GM23248 (cell line): ENCODE measurements at regions not wholly inside any gene's neighbourhood (a gene's known extent, or its start where the extent isn't known, plus 50 kb on each side); places are given as distances from the start of the nearest gene placed in this dataset.

ENCODE experiments used
- DNase-seq: peaks from one replicate; pipeline ENCODE4 v3.0.0-alpha.2; 2015
- H2AFZ ChIP-seq: fragments of 200-600 bp; sonication (generic); 2 replicates; pipeline ENCODE4 v1.6.1; 2016; ENCODE audit warnings: antibody characterized with exemption
- H3F3A ChIP-seq: fragments of 200-600 bp; sonication (generic); 2 replicates; pipeline ENCODE4 v1.6.1; 2016; ENCODE audit warnings: mild to moderate bottlenecking, antibody characterized with exemption, mixed run types; ENCODE audit not compliant: insufficient read depth
- H3K27ac ChIP-seq: fragments of 200-600 bp; sonication (generic); 2 replicates; pipeline ENCODE4 v1.5.1; 2016; ENCODE audit warnings: mild to moderate bottlenecking
- H3K27me3 ChIP-seq: fragments of 200-600 bp; sonication (generic); replicated peaks from 2 replicates; pipeline ENCODE4 v1.6.1; 2016; ENCODE audit warnings: mild to moderate bottlenecking; ENCODE audit not compliant: insufficient read depth
- H3K36me3 ChIP-seq: fragments of 200-600 bp; sonication (generic); 2 replicates; pipeline ENCODE4 v1.6.1; 2016; ENCODE audit warnings: low read depth, mild to moderate bottlenecking
- H3K4me1 ChIP-seq: fragments of 200-600 bp; sonication (generic); 2 replicates; pipeline ENCODE4 v1.6.1; 2016; ENCODE audit warnings: mild to moderate bottlenecking; ENCODE audit not compliant: insufficient read depth
- H3K4me2 ChIP-seq: fragments of 200-600 bp; sonication (generic); one replicate; pipeline ENCODE4 v1.6.1; 2016; ENCODE audit warnings: mild to moderate bottlenecking; ENCODE audit not compliant: unreplicated experiment
- H3K4me3 ChIP-seq: fragments of 200-600 bp; sonication (generic); 2 replicates; pipeline ENCODE4 v1.5.1; 2016; ENCODE audit warnings: mild to moderate bottlenecking
- H3K79me2 ChIP-seq: fragments of 200-600 bp; sonication (generic); 2 replicates; pipeline ENCODE4 v1.6.1; 2016; ENCODE audit warnings: mild to moderate bottlenecking; ENCODE audit not compliant: insufficient read depth
- H3K9ac ChIP-seq: fragments of 200-600 bp; sonication (generic); 2 replicates; pipeline ENCODE4 v1.6.1; 2016; ENCODE audit warnings: mild to moderate bottlenecking
- H3K9me2 ChIP-seq: fragments of 200-600 bp; sonication (generic); 2 replicates; pipeline ENCODE4 v1.6.1; 2016; ENCODE audit warnings: mixed run types, mild to moderate bottlenecking, moderate library complexity; ENCODE audit not compliant: insufficient read depth
- H3K9me3 ChIP-seq: fragments of 200-600 bp; sonication (generic); one replicate; pipeline ENCODE4 v1.6.1; 2017; ENCODE audit warnings: low read depth
- H4K20me1 ChIP-seq: fragments of 200-600 bp; sonication (generic); 2 replicates; pipeline ENCODE4 v1.6.0; 2016; ENCODE audit not compliant: insufficient read depth
- EZH2 ChIP-seq: fragments of 200-600 bp; sonication (generic); IDR thresholded peaks from 2 replicates; pipeline ENCODE4 v1.6.1; 2018; ENCODE audit warnings: antibody characterized with exemption, mild to moderate bottlenecking; ENCODE audit not compliant: insufficient read depth, poor library complexity, severe bottlenecking
- EZH2phosphoT487 ChIP-seq: fragments of 200-600 bp; sonication (generic); IDR thresholded peaks from 2 replicates; pipeline ENCODE4 v1.6.1; 2018; ENCODE audit warnings: antibody characterized with exemption, moderate library complexity, mild to moderate bottlenecking, low read depth; ENCODE audit not compliant: insufficient read depth
- WGBS, 2 experiments: methylation state at CpG; one replicate each; pipeline ENCODE4 v1.1.6; 2015 to 2017; ENCODE audit warnings: low lambda C conversion rate in 2 of 2, low coverage in 1 of 2; ENCODE audit errors: missing lambda C conversion rate in 2 of 2; 5-methylcytosine and 5-hydroxymethylcytosine counted together
- in situ Hi-C: fragments of 300-500 bp; cut with MboI; formaldehyde crosslinking; loops from 2 replicates; pipeline ENCODE4 v1.15.0; 2020

GRCh38 chr2:35933031-35933430 is 422.5 kb upstream of the CRIM1 start:
- Histone ChIP-seq H2AFZ (no peak overlapping the region), H3K36me3 (no peaks in the 10 kb centered on the region), H3F3A (no peaks in the 10 kb centered on the region), H4K20me1 (no peaks in the 10 kb centered on the region), H3K9me2 (no peaks in the 10 kb centered on the region), H3K4me1 (no peaks in the 10 kb centered on the region), H3K79me2 (no peaks in the 10 kb centered on the region), H3K9ac (no peak overlapping the region), H3K4me2 (no peak overlapping the region), H3K4me3 (no peak overlapping the region), H3K27me3 (no peaks in the 10 kb centered on the region), H3K27ac (no peak overlapping the region), H3K9me3 (no peaks in the 10 kb centered on the region)
- in situ Hi-C loops = no loop called here
- no peak for TF ChIP-seq EZH2
- no peak for TF ChIP-seq EZH2phosphoT487
- DNase-seq = peak; percentile 9
- WGBS, 2 experiments = 0% methylated on average over 1 of the region's 1 CpG

GRCh38 chr2:35932276-35932963 is 423.2 kb upstream of the CRIM1 start:
- Histone ChIP-seq H2AFZ (no peak overlapping the region), H3K27ac (no peak overlapping the region), H3K9ac (no peak overlapping the region), H3K4me1 (no peaks in the 10 kb centered on the region), H3F3A (no peaks in the 10 kb centered on the region), H3K9me2 (no peaks in the 10 kb centered on the region), H3K4me3 (no peak overlapping the region), H3K36me3 (no peaks in the 10 kb centered on the region), H3K4me2 (no peak overlapping the region), H4K20me1 (no peaks in the 10 kb centered on the region), H3K27me3 (no peaks in the 10 kb centered on the region), H3K79me2 (no peaks in the 10 kb centered on the region), H3K9me3 (no peaks in the 10 kb centered on the region)
- in situ Hi-C loops = no loop called here
- 18 to 22% methylated on average over 5 of the region's 5 CpGs for WGBS, 2 experiments
- TF ChIP-seq EZH2 (no peak), EZH2phosphoT487 (no peak)
- no peak for DNase-seq

- Histone ChIP-seq H3K27ac (no peak overlapping the region), H3K36me3 (no peaks in the 10 kb centered on the region), H3K9ac (no peak overlapping the region), H3K79me2 (no peaks in the 10 kb centered on the region), H3F3A (no peaks in the 10 kb centered on the region), H3K4me2 (no peak overlapping the region), H3K9me3 (no peaks in the 10 kb centered on the region), H3K4me1 (no peaks in the 10 kb centered on the region), H3K27me3 (no peaks in the 10 kb centered on the region), H2AFZ (no peak overlapping the region), H3K4me3 (no peak overlapping the region), H3K9me2 (no peaks in the 10 kb centered on the region), H4K20me1 (no peaks in the 10 kb centered on the region)
- 53 to 54% methylated on average over 4 of the region's 4 CpGs for WGBS, 2 experiments
- DNase-seq = no peak
- TF ChIP-seq EZH2phosphoT487 (no peak), EZH2 (no peak)
- in situ Hi-C loops = no loop called here
Observed at GRCh38 chr2:35931626-35932025, 424.0 kb upstream of the CRIM1 start.

GRCh38 chr2:35931115-35931514 is 424.5 kb upstream of the CRIM1 start:
- DNase-seq = no peak
- Histone ChIP-seq H3F3A (no peaks in the 10 kb centered on the region), H3K27me3 (no peaks in the 10 kb centered on the region), H3K4me1 (no peaks in the 10 kb centered on the region), H3K79me2 (no peaks in the 10 kb centered on the region), H3K27ac (no peak overlapping the region), H3K36me3 (no peaks in the 10 kb centered on the region), H3K9ac (no peak overlapping the region), H2AFZ (no peak overlapping the region), H3K4me2 (no peak overlapping the region), H3K9me2 (no peaks in the 10 kb centered on the region), H4K20me1 (no peaks in the 10 kb centered on the region), H3K9me3 (no peaks in the 10 kb centered on the region), H3K4me3 (no peak overlapping the region)
- in situ Hi-C loops = no loop called here
- WGBS, 2 experiments = 27 to 37% methylated on average over 5 of the region's 5 CpGs
- TF ChIP-seq EZH2phosphoT487 (no peak), EZH2 (no peak)

- Histone ChIP-seq H3F3A (no peaks in the 10 kb centered on the region), H3K36me3 (no peaks in the 10 kb centered on the region), H3K9me3 (no peaks in the 10 kb centered on the region), H4K20me1 (no peaks in the 10 kb centered on the region), H3K4me1 (no peaks in the 10 kb centered on the region), H3K9ac (no peak overlapping the region), H3K9me2 (no peaks in the 10 kb centered on the region), H3K4me2 (no peak overlapping the region), H3K79me2 (no peaks in the 10 kb centered on the region), H3K27me3 (no peaks in the 10 kb centered on the region), H3K4me3 (no peak overlapping the region), H3K27ac (no peak overlapping the region), H2AFZ (no peak overlapping the region)
- in situ Hi-C loops = no loop called here
- DNase-seq = no peak
- TF ChIP-seq EZH2 (no peak), EZH2phosphoT487 (no peak)
- WGBS, 2 experiments = 6 to 11% methylated on average over 2 of the region's 2 CpGs
Observed at GRCh38 chr2:35929551-35929950, 426.0 kb upstream of the CRIM1 start.
